ENCODE measurements at regions not wholly inside any gene's neighbourhood (a gene's known extent, or its start where the extent isn't known, plus 50 kb on each side); places are given as distances from the start of the nearest gene placed in this dataset.

GRCh38 chr16:73383195-73383987 is 335.5 kb upstream of the ZFHX3 start:
- no peak for TF ChIP-seq PKNOX1 (IDR thresholded peaks at IDR 0.05)
- no peak for TF ChIP-seq NFRKB (IDR thresholded peaks at IDR 0.05)
- no peak for TF ChIP-seq HDGF (IDR thresholded peaks at IDR 0.05; ENCODE audit: borderline replicate concordance)
- no peak for TF ChIP-seq FOXM1 (IDR thresholded peaks at IDR 0.05; ENCODE audit: borderline replicate concordance)
- TF ChIP-seq FOXA1 (IDR thresholded peaks at IDR 0.05), result no peak
- TF ChIP-seq ELF4 (IDR thresholded peaks at IDR 0.05), result no peak

All from HEK293T (cell line).